DND-41 (cell line): ENCODE measurements at regions not wholly inside any gene's neighbourhood (a gene's known extent, or its start where the extent isn't known, plus 50 kb on each side); places are given as distances from the start of the nearest gene placed in this dataset.

Experiments
- EZH2 ChIP-seq: IDR thresholded peaks from 3 replicates; pipeline ENCODE4 v1.6.1; 2012; ENCODE audit warnings: borderline replicate concordance, low read depth, mild to moderate bottlenecking, moderate library complexity, low read length, inconsistent platforms; ENCODE audit not compliant: severe bottlenecking
- TF ChIP-seq, protein P1 (sequence below): IDR thresholded peaks from 2 replicates; pipeline ENCODE4 v1.5.1; 2012; ENCODE audit warnings: borderline replicate concordance, low read length, moderate library complexity, mild to moderate bottlenecking; ENCODE audit not compliant: poor library complexity, severe bottlenecking; ENCODE audit errors: extremely low read depth

DNA sequence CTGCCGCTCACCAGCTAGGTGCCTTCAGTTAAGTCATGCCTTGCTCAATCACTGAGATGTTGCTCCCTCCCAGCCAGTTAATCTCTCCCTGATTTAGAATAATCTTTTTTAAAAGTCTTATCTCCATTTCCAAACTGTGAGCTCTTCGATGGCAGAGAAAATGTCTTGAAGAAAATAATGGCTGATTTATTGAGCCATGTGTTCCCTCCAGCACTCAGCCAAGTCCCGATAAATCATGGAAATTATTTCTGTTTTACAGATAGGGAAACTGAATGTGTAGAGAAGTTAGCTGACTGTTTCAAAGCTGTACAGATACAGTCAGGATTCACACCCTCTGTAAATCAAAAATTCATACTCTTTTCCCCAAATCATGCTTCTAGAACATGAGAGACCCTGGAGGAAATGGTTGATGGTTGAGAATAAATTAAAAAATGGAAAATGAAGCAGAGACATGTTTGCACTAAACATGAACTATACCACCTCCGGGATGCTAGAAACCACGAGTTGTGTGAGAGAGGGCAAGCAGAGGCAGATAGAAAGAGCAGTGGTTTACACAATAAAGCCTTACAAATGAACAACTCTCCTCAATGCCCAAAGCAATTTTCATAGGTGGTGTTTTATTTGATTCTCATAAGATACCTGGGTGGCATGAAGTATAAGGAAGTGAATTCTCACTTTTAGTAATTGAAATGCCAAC is 376.4 kb downstream of the PLPP3 start:
- TF ChIP-seq, protein P1, sequence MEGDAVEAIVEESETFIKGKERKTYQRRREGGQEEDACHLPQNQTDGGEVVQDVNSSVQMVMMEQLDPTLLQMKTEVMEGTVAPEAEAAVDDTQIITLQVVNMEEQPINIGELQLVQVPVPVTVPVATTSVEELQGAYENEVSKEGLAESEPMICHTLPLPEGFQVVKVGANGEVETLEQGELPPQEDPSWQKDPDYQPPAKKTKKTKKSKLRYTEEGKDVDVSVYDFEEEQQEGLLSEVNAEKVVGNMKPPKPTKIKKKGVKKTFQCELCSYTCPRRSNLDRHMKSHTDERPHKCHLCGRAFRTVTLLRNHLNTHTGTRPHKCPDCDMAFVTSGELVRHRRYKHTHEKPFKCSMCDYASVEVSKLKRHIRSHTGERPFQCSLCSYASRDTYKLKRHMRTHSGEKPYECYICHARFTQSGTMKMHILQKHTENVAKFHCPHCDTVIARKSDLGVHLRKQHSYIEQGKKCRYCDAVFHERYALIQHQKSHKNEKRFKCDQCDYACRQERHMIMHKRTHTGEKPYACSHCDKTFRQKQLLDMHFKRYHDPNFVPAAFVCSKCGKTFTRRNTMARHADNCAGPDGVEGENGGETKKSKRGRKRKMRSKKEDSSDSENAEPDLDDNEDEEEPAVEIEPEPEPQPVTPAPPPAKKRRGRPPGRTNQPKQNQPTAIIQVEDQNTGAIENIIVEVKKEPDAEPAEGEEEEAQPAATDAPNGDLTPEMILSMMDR: no peak
- no peak for TF ChIP-seq EZH2
